ENCODE measurements at regions not wholly inside any gene's neighbourhood (a gene's known extent, or its start where the extent isn't known, plus 50 kb on each side); places are given as distances from the start of the nearest gene placed in this dataset.

GRCh38 chr9:92180669-92181181, 65.5 kb upstream of the SPTLC1 start:
- H3K36me3 Mint-ChIP-seq (ENCODE audit: low read depth): no peaks in the 10 kb centered on the region
- H3K4me1 Mint-ChIP-seq (ENCODE audit: low read depth): no peaks in the 10 kb centered on the region
- intact Hi-C loops (cut with micrococcal nuclease): no loop called here
- H3K27ac Mint-ChIP-seq: no peak overlapping the region
- H3K9me3 Mint-ChIP-seq: no peaks in the 10 kb centered on the region
- DNase-seq (ENCODE audit: low spot score): no peak
- no peak overlapping the region for H3K4me3 Mint-ChIP-seq
- peaks cover 3% of the 10 kb centered on the region for H3K27me3 Mint-ChIP-seq (ENCODE audit: insufficient read depth)

GRCh38 chr9:92180002-92180400, 64.8 kb upstream of the SPTLC1 start:
- H3K4me1 Mint-ChIP-seq (ENCODE audit: low read depth): no peaks in the 10 kb centered on the region
- H3K4me3 Mint-ChIP-seq: no peak overlapping the region

GRCh38 chr9:92179286-92180001, 64.2 kb upstream of the SPTLC1 start:
- Mint-ChIP-seq H3K27ac (peak overlapping the region; percentile 41), H3K27me3 (ENCODE audit: insufficient read depth) (peaks cover 2% of the 10 kb centered on the region), H3K4me3 (no peak overlapping the region), H3K4me1 (ENCODE audit: low read depth) (no peaks in the 10 kb centered on the region), H3K9me3 (no peaks in the 10 kb centered on the region), H3K36me3 (ENCODE audit: low read depth) (no peaks in the 10 kb centered on the region)
- intact Hi-C loops (cut with micrococcal nuclease): no loop called here
- no peak for DNase-seq (ENCODE audit: low spot score)

More at GRCh38 chr9:92180002-92180400, 64.8 kb upstream of the SPTLC1 start:
- Mint-ChIP-seq H3K36me3 (ENCODE audit: low read depth) (no peaks in the 10 kb centered on the region), H3K9me3 (no peaks in the 10 kb centered on the region), H3K27ac (no peak overlapping the region), H3K27me3 (ENCODE audit: insufficient read depth) (peaks cover 2% of the 10 kb centered on the region)
- DNase-seq (ENCODE audit: low spot score): no peak
- intact Hi-C loops (cut with micrococcal nuclease): no loop called here

DNA sequence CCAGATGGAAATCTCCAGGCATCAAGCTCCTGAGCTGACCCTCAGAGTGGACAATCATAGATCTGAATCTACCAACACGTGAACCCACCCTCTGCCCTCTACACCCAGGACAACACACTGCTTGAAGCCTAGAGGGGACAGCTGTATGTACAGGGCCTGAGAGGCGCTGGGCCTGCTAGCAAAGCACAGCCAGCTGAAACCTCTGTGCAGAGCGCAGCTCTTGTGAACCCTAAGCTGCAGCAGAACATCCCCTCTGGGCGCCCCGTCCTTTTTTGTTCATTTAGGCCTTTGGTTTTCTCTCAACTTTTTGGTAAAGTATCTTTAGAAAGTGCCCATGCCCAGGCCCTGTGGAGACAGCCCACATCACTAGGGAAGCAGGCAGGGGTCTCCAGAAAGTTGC, 62.4 kb upstream of the SPTLC1 start:
- H3K9me3 Mint-ChIP-seq: no peaks in the 10 kb centered on the region
- intact Hi-C loops (cut with micrococcal nuclease): no loop called here
- peaks cover 3% of the 10 kb centered on the region for H3K27me3 Mint-ChIP-seq (ENCODE audit: insufficient read depth)
- no peak overlapping the region for H3K4me3 Mint-ChIP-seq
- H3K27ac Mint-ChIP-seq: no peak overlapping the region
- no peaks in the 10 kb centered on the region for H3K4me1 Mint-ChIP-seq (ENCODE audit: low read depth)
- DNase-seq (ENCODE audit: low spot score): no peak
- H3K36me3 Mint-ChIP-seq (ENCODE audit: low read depth): no peaks in the 10 kb centered on the region

DNA sequence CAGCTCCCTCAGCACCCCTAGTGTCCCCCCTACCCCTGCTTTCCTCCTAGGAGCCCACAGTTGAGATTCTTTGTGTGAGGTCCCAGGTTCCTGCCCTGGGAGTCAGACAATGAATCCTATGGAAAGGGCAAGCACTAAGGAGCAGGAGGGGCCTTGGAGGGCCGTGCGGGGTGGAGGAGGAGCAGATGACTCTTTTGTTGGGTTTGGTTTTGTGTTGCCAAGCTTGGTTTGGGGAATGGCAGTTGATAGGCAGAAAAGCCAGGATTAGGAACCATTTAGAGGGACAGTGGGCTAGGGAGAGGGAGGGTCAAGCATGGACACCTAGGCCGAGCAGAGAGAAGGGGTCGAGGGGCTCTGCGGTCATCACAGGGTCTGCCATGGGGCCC, 61.6 kb upstream of the SPTLC1 start:
- intact Hi-C loops (cut with micrococcal nuclease): no loop called here
- H3K4me1 Mint-ChIP-seq (ENCODE audit: low read depth): no peaks in the 10 kb centered on the region
- DNase-seq (ENCODE audit: low spot score): no peak
- peaks cover 3% of the 10 kb centered on the region for H3K27me3 Mint-ChIP-seq (ENCODE audit: insufficient read depth)
- no peak overlapping the region for H3K4me3 Mint-ChIP-seq
- no peaks in the 10 kb centered on the region for H3K36me3 Mint-ChIP-seq (ENCODE audit: low read depth)
- no peak overlapping the region for H3K27ac Mint-ChIP-seq
- no peaks in the 10 kb centered on the region for H3K9me3 Mint-ChIP-seq

DNA sequence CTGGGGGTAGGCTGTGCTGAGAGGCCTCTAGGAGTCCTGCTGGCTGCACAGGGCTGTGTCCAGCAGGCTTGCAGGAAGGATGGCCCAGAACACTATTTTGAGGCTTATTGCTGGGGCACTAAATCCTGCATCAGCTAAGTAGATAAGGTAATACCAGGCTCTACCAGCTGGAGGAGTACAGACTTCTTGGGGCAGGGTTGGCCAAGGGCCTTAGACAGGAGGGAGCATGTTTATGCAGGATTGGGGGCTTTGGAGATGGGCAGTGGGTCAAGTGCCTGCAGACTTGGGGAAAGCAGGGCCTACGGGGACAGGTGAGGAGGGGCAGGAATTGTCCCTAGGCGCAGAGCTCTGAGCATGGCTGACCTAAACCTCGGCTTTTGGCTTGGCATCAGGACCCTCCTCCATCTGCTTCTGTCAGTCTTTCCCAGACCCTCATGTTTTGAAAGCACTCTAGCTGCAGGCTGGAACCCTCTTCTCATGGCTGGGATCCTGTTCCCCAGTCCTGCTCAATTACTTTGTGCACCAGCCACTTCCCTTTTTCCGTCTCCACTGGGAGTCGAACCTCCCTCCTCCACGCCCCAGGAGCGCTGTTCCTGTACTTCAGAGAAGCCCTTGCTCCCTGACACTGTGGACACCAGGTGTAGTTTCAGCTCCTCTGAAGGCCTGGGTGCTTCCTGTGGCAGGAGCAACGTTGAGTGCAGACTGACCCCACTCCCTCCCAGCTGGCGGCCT, 61.0 kb upstream of the SPTLC1 start:
- Mint-ChIP-seq H3K4me3 (no peak overlapping the region), H3K9me3 (no peaks in the 10 kb centered on the region), H3K4me1 (ENCODE audit: low read depth) (no peaks in the 10 kb centered on the region), H3K27ac (no peak overlapping the region), H3K36me3 (ENCODE audit: low read depth) (no peaks in the 10 kb centered on the region), H3K27me3 (ENCODE audit: insufficient read depth) (peaks cover 3% of the 10 kb centered on the region)
- intact Hi-C loops (cut with micrococcal nuclease): no loop called here
- DNase-seq (ENCODE audit: low spot score): no peak

- H3K4me1 Mint-ChIP-seq (ENCODE audit: low read depth): no peaks in the 10 kb centered on the region
- no peak overlapping the region for H3K4me3 Mint-ChIP-seq
- no peak overlapping the region for H3K27ac Mint-ChIP-seq
- H3K9me3 Mint-ChIP-seq: no peaks in the 10 kb centered on the region
- intact Hi-C loops (cut with micrococcal nuclease): no loop called here
- DNase-seq (ENCODE audit: low spot score): no peak
- no peaks in the 10 kb centered on the region for H3K36me3 Mint-ChIP-seq (ENCODE audit: low read depth)
- peaks cover 8% of the 10 kb centered on the region for H3K27me3 Mint-ChIP-seq (ENCODE audit: insufficient read depth)
Observed at GRCh38 chr9:92175441-92175840, 60.2 kb upstream of the SPTLC1 start.

DNA sequence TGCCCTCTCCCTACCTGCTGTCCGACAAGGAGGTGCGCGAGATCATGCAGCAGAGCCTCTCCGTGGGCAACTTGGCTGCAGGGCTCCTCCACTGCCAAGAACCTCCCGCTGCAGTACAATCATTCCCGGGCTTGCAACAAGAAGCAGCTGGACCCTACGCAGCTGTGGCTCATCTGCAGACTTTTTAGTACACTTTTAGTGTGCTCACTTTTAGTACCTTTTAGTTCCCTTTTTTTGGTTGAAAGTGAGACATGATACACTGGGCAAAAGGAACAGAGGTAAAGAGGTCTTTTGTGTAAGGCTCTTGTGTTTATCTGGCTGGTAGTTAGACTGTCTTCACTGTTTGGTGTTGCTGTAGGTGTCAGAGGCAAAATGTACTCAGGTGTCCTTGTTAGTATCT, 58.1 kb upstream of the SPTLC1 start:
- H3K9me3 Mint-ChIP-seq: no peaks in the 10 kb centered on the region

GRCh38 chr9:92171822-92172221, 56.6 kb upstream of the SPTLC1 start:
- H3K4me1 Mint-ChIP-seq (ENCODE audit: low read depth): no peaks in the 10 kb centered on the region
- DNase-seq (ENCODE audit: low spot score): no peak
- intact Hi-C loops (cut with micrococcal nuclease): no loop called here
- no peak overlapping the region for H3K4me3 Mint-ChIP-seq
- H3K36me3 Mint-ChIP-seq (ENCODE audit: low read depth): no peaks in the 10 kb centered on the region
- H3K9me3 Mint-ChIP-seq: no peaks in the 10 kb centered on the region
- H3K27ac Mint-ChIP-seq: no peak overlapping the region
- H3K27me3 Mint-ChIP-seq (ENCODE audit: insufficient read depth): peaks cover 8% of the 10 kb centered on the region

More for the DNA sequence above, 58.1 kb upstream of the SPTLC1 start:
- H3K4me3 Mint-ChIP-seq: no peak overlapping the region
- H3K4me1 Mint-ChIP-seq (ENCODE audit: low read depth): no peaks in the 10 kb centered on the region
- H3K27ac Mint-ChIP-seq: no peak overlapping the region
- intact Hi-C loops (cut with micrococcal nuclease): no loop called here
- no peak for DNase-seq (ENCODE audit: low spot score)
- peaks cover 8% of the 10 kb centered on the region for H3K27me3 Mint-ChIP-seq (ENCODE audit: insufficient read depth)
- H3K36me3 Mint-ChIP-seq (ENCODE audit: low read depth): no peaks in the 10 kb centered on the region

DNA sequence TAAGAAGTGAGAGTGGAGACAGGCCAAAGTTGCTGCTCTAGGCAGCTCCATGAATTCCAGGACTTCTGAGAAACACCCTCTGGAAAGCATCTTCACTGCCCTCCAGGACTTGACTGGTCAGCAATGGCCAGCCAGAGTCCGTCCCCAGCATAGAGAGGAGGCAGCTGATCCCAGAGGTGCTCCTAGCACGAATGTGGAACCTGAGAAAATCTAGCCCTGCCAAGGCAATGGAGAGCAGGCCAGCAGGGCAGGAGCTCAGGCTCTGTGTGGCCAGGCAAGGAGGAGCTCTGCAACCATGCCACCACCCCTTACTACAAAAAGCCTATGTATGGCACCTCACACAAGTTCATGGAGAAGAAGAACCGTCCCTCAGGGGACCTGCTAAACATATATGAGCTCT, 56.1 kb upstream of the SPTLC1 start:
- Mint-ChIP-seq H3K27ac (no peak overlapping the region), H3K36me3 (ENCODE audit: low read depth) (no peaks in the 10 kb centered on the region), H3K27me3 (ENCODE audit: insufficient read depth) (peaks cover 10% of the 10 kb centered on the region), H3K4me1 (ENCODE audit: low read depth) (no peaks in the 10 kb centered on the region), H3K4me3 (no peak overlapping the region), H3K9me3 (no peaks in the 10 kb centered on the region)
- DNase-seq (ENCODE audit: low spot score): no peak
- intact Hi-C loops (cut with micrococcal nuclease): no loop called here

DNA sequence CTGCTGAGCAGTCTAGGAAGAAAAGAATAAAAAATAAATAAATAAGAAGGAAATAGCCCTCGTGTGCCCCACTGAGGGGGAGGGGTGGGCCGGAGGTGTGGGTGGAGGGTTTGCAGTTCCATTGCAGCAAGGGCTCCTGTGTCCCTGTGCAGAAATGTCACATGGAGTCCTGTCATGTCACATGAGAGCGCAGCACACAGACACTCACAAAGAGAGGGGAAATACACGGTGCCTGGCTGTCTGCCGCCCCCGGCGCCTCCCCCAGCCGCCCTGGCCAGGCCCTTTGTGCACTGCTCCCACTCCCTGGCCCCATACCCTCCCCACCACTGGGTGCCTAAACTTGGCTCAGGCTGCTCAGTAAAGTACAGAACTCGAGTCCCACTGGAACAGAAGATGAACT, 55.6 kb upstream of the SPTLC1 start:
- H3K9me3 Mint-ChIP-seq: no peaks in the 10 kb centered on the region
- no peaks in the 10 kb centered on the region for H3K4me1 Mint-ChIP-seq (ENCODE audit: low read depth)
- intact Hi-C loops (cut with micrococcal nuclease): no loop called here
- H3K27ac Mint-ChIP-seq: no peak overlapping the region
- H3K27me3 Mint-ChIP-seq (ENCODE audit: insufficient read depth): peaks cover 11% of the 10 kb centered on the region
- DNase-seq (ENCODE audit: low spot score): no peak
- no peak overlapping the region for H3K4me3 Mint-ChIP-seq
- H3K36me3 Mint-ChIP-seq (ENCODE audit: low read depth): no peaks in the 10 kb centered on the region

- Mint-ChIP-seq H3K4me3 (no peak overlapping the region), H3K36me3 (ENCODE audit: low read depth) (no peaks in the 10 kb centered on the region), H3K9me3 (peaks cover 16% of the 10 kb centered on the region), H3K27me3 (ENCODE audit: insufficient read depth) (peaks cover 8% of the 10 kb centered on the region), H3K4me1 (ENCODE audit: low read depth) (no peaks in the 10 kb centered on the region), H3K27ac (no peak overlapping the region)
- intact Hi-C loops (cut with micrococcal nuclease): no loop called here
- DNase-seq (ENCODE audit: low spot score): no peak
Observed at GRCh38 chr9:92165484-92165883, 50.3 kb upstream of the SPTLC1 start.

Measured in activated T-helper 1 cell treated with anti-CD3 and anti-CD28 coated beads, Interleukin-12 subunit alpha, Interleukin-12 subunit beta, Interleukin-2, Interleukin-4 antibody, amounts not matched to agents 30 ng/mL and 10 ng/mL and 1 ng/mL, durations not matched to agents 14 hours and 24 hours and 36 hours (primary cell).